SU-DHL-6 (cell line): ENCODE measurements at regions not wholly inside any gene's neighbourhood (a gene's known extent, or its start where the extent isn't known, plus 50 kb on each side); places are given as distances from the start of the nearest gene placed in this dataset.

Experiments
- H2AFZ ChIP-seq: fragments of 200-600 bp; sonication (generic); 2 replicates; pipeline ENCODE4 v1.6.1; 2014; ENCODE audit warnings: low read depth, mild to moderate bottlenecking, moderate library complexity, mixed read lengths, antibody characterized with exemption, low read length; ENCODE audit not compliant: severe bottlenecking
- H3F3A ChIP-seq: fragments of 200-600 bp; shearing (Covaris generic); 2 replicates; pipeline ENCODE4 v1.6.0; 2016; ENCODE audit warnings: antibody characterized with exemption, mild to moderate bottlenecking; ENCODE audit not compliant: insufficient read depth
- H3K27ac ChIP-seq: fragments of 200-600 bp; sonication (generic); 2 replicates; pipeline ENCODE4 v1.5.1; 2016; ENCODE audit warnings: low read depth, mild to moderate bottlenecking, low read length, moderate library complexity, mixed read lengths
- H3K27me3 ChIP-seq: fragments of 200-600 bp; sonication (generic), shearing (Covaris generic); 2 replicates; pipeline ENCODE4 v1.6.0; 2014; ENCODE audit warnings: mild to moderate bottlenecking, low read length
- H3K36me3 ChIP-seq: fragments of 200-600 bp; sonication (generic); 2 replicates; pipeline ENCODE4 v1.6.1; 2014; ENCODE audit warnings: mild to moderate bottlenecking, low read length, mixed read lengths
- H3K4me2 ChIP-seq: fragments of 300-600, 200-600 bp; shearing (Covaris generic), sonication (generic); 2 replicates; pipeline ENCODE4 v1.6.0; 2014; ENCODE audit warnings: low read length, low read depth, mild to moderate bottlenecking; ENCODE audit not compliant: poor library complexity, severe bottlenecking
- H3K4me3 ChIP-seq: fragments of 200-600 bp; sonication (generic); 2 replicates; pipeline ENCODE4 v1.5.1; 2014; ENCODE audit warnings: antibody characterized with exemption, low read length, mild to moderate bottlenecking, mixed read lengths; ENCODE audit not compliant: insufficient read depth, poor library complexity, severe bottlenecking
- H3K79me2 ChIP-seq: fragments of 200-600 bp; sonication (generic); 2 replicates; pipeline ENCODE4 v1.6.1; 2014; ENCODE audit warnings: mild to moderate bottlenecking, low read length, moderate library complexity; ENCODE audit not compliant: insufficient read depth
- H3K9ac ChIP-seq: fragments of 200-600 bp; sonication (generic); 2 replicates; pipeline ENCODE4 v1.7.0; 2014; ENCODE audit warnings: mild to moderate bottlenecking, low read length
- H3K9me2 ChIP-seq: fragments of 200-600 bp; sonication (generic); replicated peaks from 2 replicates; pipeline ENCODE4 v1.6.1; 2014; ENCODE audit warnings: low read length; ENCODE audit not compliant: insufficient read depth
- H3K9me3 ChIP-seq: fragments of 200-600 bp; sonication (generic); 2 replicates; pipeline ENCODE4 v1.6.1; 2014; ENCODE audit warnings: low read length, mixed read lengths; ENCODE audit not compliant: insufficient read depth
- H4K20me1 ChIP-seq: fragments of 200-600 bp; sonication (generic); 2 replicates; pipeline ENCODE4 v1.6.1; 2014; ENCODE audit warnings: low read depth, mild to moderate bottlenecking, antibody characterized with exemption, low read length, moderate library complexity, mixed read lengths
- CTCF ChIP-seq: fragments of 200-600 bp; sonication (generic); IDR thresholded peaks from one replicate; pipeline ENCODE4 v1.5.1; 2017; ENCODE audit warnings: antibody characterized with exemption, mild to moderate bottlenecking, low read length, moderate library complexity; ENCODE audit not compliant: insufficient read depth, poor library complexity, severe bottlenecking
- EZH2phosphoT487 ChIP-seq: fragments of 200-600 bp; sonication (generic), shearing (Covaris generic); conservative IDR thresholded peaks from 2 replicates; pipeline ENCODE4 v1.6.1; 2018; ENCODE audit warnings: mild to moderate bottlenecking, antibody characterized with exemption, low read length, moderate library complexity, mixed read lengths

GRCh38 chr16:66084306-66084705 is 282.2 kb upstream of the CDH5 start:
- H3F3A ChIP-seq, result no peaks in the 10 kb centered on the region
- no peaks in the 10 kb centered on the region for H3K9me3 ChIP-seq
- no peaks in the 10 kb centered on the region for H3K79me2 ChIP-seq
- H3K27ac ChIP-seq, result no peak overlapping the region
- no peaks in the 10 kb centered on the region for H3K36me3 ChIP-seq
- TF ChIP-seq CTCF, result no peak
- TF ChIP-seq EZH2phosphoT487, result no peak
- no peaks in the 10 kb centered on the region for H3K9me2 ChIP-seq
- no peaks in the 10 kb centered on the region for H3K27me3 ChIP-seq
- H3K4me3 ChIP-seq, result no peak overlapping the region
- no peaks in the 10 kb centered on the region for H4K20me1 ChIP-seq
- H2AFZ ChIP-seq, result no peak overlapping the region
- H3K9ac ChIP-seq, result no peak overlapping the region
- no peak overlapping the region for H3K4me2 ChIP-seq

- Histone ChIP-seq H3K79me2 (no peaks in the 10 kb centered on the region), H3K4me2 (no peak overlapping the region), H3K4me3 (no peak overlapping the region), H3K27ac (no peak overlapping the region), H3K9ac (no peak overlapping the region), H3K36me3 (no peaks in the 10 kb centered on the region), H3F3A (no peaks in the 10 kb centered on the region), H3K9me3 (no peaks in the 10 kb centered on the region), H4K20me1 (no peaks in the 10 kb centered on the region), H3K27me3 (no peaks in the 10 kb centered on the region), H3K9me2 (no peaks in the 10 kb centered on the region), H2AFZ (no peak overlapping the region)
- no peak for TF ChIP-seq EZH2phosphoT487
- TF ChIP-seq CTCF, result no peak
Measured at GRCh38 chr16:66083171-66083570, 283.3 kb upstream of the CDH5 start.

GRCh38 chr16:66082424-66082823 is 284.1 kb upstream of the CDH5 start:
- no peaks in the 10 kb centered on the region for H4K20me1 ChIP-seq
- H3K4me2 ChIP-seq, result no peak overlapping the region
- no peaks in the 10 kb centered on the region for H3K9me2 ChIP-seq
- no peaks in the 10 kb centered on the region for H3K36me3 ChIP-seq
- H3K79me2 ChIP-seq, result no peaks in the 10 kb centered on the region
- H3K9me3 ChIP-seq, result no peaks in the 10 kb centered on the region
- no peak overlapping the region for H3K9ac ChIP-seq
- no peak overlapping the region for H3K4me3 ChIP-seq
- no peak overlapping the region for H2AFZ ChIP-seq
- H3K27ac ChIP-seq, result no peak overlapping the region
- no peak for TF ChIP-seq CTCF
- no peak for TF ChIP-seq EZH2phosphoT487
- H3K27me3 ChIP-seq, result no peaks in the 10 kb centered on the region
- no peaks in the 10 kb centered on the region for H3F3A ChIP-seq
